Effector CD4-positive, alpha-beta T cell (primary cell): ENCODE measurements at regions not wholly inside any gene's neighbourhood (a gene's known extent, or its start where the extent isn't known, plus 50 kb on each side); places are given as distances from the start of the nearest gene placed in this dataset.
"Not testable (repeated sequence)": the region's sequence is repeated elsewhere in the genome, so short reads cannot be mapped to it uniquely, and the experiment has no call there.

Source experiments
- DNase-seq: peaks from one replicate; pipeline ENCODE4 v3.0.0-alpha.2; 2020

GRCh38 chr15:75100679-75101078 lies 77.3 kb downstream of the PPCDC start:
- no peak for DNase-seq

GRCh38 chr15:75104804-75105557 lies 81.6 kb downstream of the PPCDC start:
- no peak for DNase-seq

GRCh38 chr15:75107516-75107907 lies 84.1 kb downstream of the PPCDC start:
- no peak for DNase-seq

- peak; percentile 3 for DNase-seq
These were observed 84.8 kb downstream of the PPCDC start for GRCh38 chr15:75107908-75108838.

GRCh38 chr15:75109021-75109735 lies 85.8 kb downstream of the PPCDC start:
- no peak for DNase-seq

- DNase-seq, result no peak
These were observed 86.3 kb downstream of the PPCDC start for GRCh38 chr15:75109736-75110130.

- DNase-seq, result no peak
These were observed 89.0 kb downstream of the PPCDC start for GRCh38 chr15:75112278-75112847.

- DNase-seq, result no peak
These were observed 88.7 kb upstream of the C15orf39 start for GRCh38 chr15:75112848-75113492.

- DNase-seq, result no peak
These were observed 87.4 kb upstream of the C15orf39 start for GRCh38 chr15:75114327-75114726.

- DNase-seq, result no peak
These were observed 86.9 kb upstream of the C15orf39 start for GRCh38 chr15:75114796-75115195.

- DNase-seq, result not testable (repeated sequence)
These were observed 86.2 kb upstream of the C15orf39 start for GRCh38 chr15:75115411-75115913.

GRCh38 chr15:75116143-75116542 lies 85.5 kb upstream of the C15orf39 start:
- not testable (repeated sequence) for DNase-seq

GRCh38 chr15:75117993-75118392 lies 83.7 kb upstream of the C15orf39 start:
- no peak for DNase-seq

- DNase-seq, result not testable (repeated sequence)
These were observed 82.4 kb upstream of the C15orf39 start for GRCh38 chr15:75119312-75119711.

- no peak for DNase-seq
These were observed 80.2 kb upstream of the C15orf39 start for GRCh38 chr15:75121491-75121890.

- DNase-seq, result no peak
These were observed 78.3 kb upstream of the C15orf39 start for GRCh38 chr15:75123395-75123794.

- DNase-seq, result not testable (repeated sequence)
These were observed 77.4 kb upstream of the C15orf39 start for GRCh38 chr15:75124278-75124677.

GRCh38 chr15:75125935-75126334 lies 75.7 kb upstream of the C15orf39 start:
- no peak for DNase-seq

- DNase-seq, result no peak
These were observed 74.7 kb upstream of the C15orf39 start for GRCh38 chr15:75126864-75127580.

- no peak for DNase-seq
These were observed 71.9 kb upstream of the C15orf39 start for GRCh38 chr15:75129788-75130187.

- DNase-seq, result no peak
These were observed 70.4 kb upstream of the C15orf39 start for GRCh38 chr15:75131269-75131643.
